ENCODE measurements at regions not wholly inside any gene's neighbourhood (a gene's known extent, or its start where the extent isn't known, plus 50 kb on each side); places are given as distances from the start of the nearest gene placed in this dataset.

GRCh38 chr1:104726917-104727316 lies 977.2 kb downstream of the AMY1C start (continued):
- TF ChIP-seq HBP1 (CRISPR knock-in tag; IDR thresholded peaks at IDR 0.05; ENCODE audit: low read depth) (no peak), SNRNP70 (IDR thresholded peaks at IDR 0.05; ENCODE audit: low read depth, low read length) (no peak), TOPORS (CRISPR knock-in tag; IDR thresholded peaks at IDR 0.05) (no peak), E2F5 (CRISPR knock-in tag; conservative IDR thresholded peaks at IDR 0.05) (no peak), MTA3 (CRISPR knock-in tag; IDR thresholded peaks at IDR 0.05) (no peak)

- H2AFZ ChIP-seq (ENCODE audit: low read length): no peak overlapping the region
- H3K4me2 ChIP-seq (ENCODE audit: low read depth, low read length): no peak overlapping the region
- no TSS peak for BruUV-seq (replicated peaks)
- H4K20me1 ChIP-seq (ENCODE audit: insufficient read depth, low read length): no peaks in the 10 kb centered on the region
- no peak overlapping the region for H3K4me3 ChIP-seq (replicated peaks in 1 of 3; ENCODE audit: insufficient read depth in 1 of 3, low read depth in 2 of 3, low read length in 3 of 3)
- ChIA-PET CTCF (ENCODE audit: low intra/inter-chr PET ratio, low total read pairs) (no interaction called here), POLR2A (no interaction called here)
- intact Hi-C loops (cut with micrococcal nuclease; ENCODE audit: unreplicated experiment) (no loop called here), in situ Hi-C loops (cut with HindIII; ENCODE audit: extremely low pct_ligation_motif_present, low pct_unique_long_range_greater_than_20kb) (no loop called here)
- ATAC-seq: no peak
- no peaks in the 10 kb centered on the region for H3K9me3 ChIP-seq (ENCODE audit: low read length)
- H3K4me1 ChIP-seq (ENCODE audit: insufficient read depth, low read length): no peaks in the 10 kb centered on the region
- FAIRE-seq: no peak
- no peaks in the 10 kb centered on the region for H3K79me2 ChIP-seq (ENCODE audit: insufficient read depth, low read length)
- no peak overlapping the region for H3K9ac ChIP-seq (ENCODE audit: insufficient read depth, low read depth, low read length)
- H3K36me3 ChIP-seq (replicated peaks in 1 of 2; ENCODE audit: control insufficient read depth in 1 of 2, insufficient read depth in 2 of 2, low read length in 2 of 2): no peaks in the 10 kb centered on the region
- H3K27ac ChIP-seq (ENCODE audit: extremely low read length, insufficient read depth, low read length): no peak overlapping the region
- H3K27me3 ChIP-seq (ENCODE audit: control insufficient read depth in 1 of 2, insufficient read depth in 2 of 2, low read length in 2 of 2): no peaks in the 10 kb centered on the region; a peak in 1 of 5 replicates
- WGBS (ENCODE audit: low lambda C conversion rate): 33% methylated on average over 1 of the region's 1 CpG
- DNase-seq (ENCODE audit: low spot score): no peak
- no peak for TF ChIP-seq NFE2 (CRISPR knock-in tag; IDR thresholded peaks at IDR 0.05)
- no peak for TF ChIP-seq ZNF101 (CRISPR knock-in tag; IDR thresholded peaks at IDR 0.05; ENCODE audit: borderline replicate concordance, low read depth)
- no peak for TF ChIP-seq MED8 (CRISPR knock-in tag; IDR thresholded peaks at IDR 0.05; ENCODE audit: insufficient replicate concordance)
- no peak for TF ChIP-seq ATF2 (CRISPR knock-in tag; IDR thresholded peaks at IDR 0.05)
- no peak for TF ChIP-seq SPEN (CRISPR knock-in tag; IDR thresholded peaks at IDR 0.05; ENCODE audit: low read depth)
- no peak for TF ChIP-seq HNRNPLL (IDR thresholded peaks at IDR 0.05; ENCODE audit: low read depth, low read length, poor library complexity, severe bottlenecking)
- TF ChIP-seq FOSL2 (CRISPR knock-in tag; IDR thresholded peaks at IDR 0.05): no peak
- TF ChIP-seq PRDM4 (CRISPR knock-in tag; IDR thresholded peaks at IDR 0.05; ENCODE audit: borderline replicate concordance): no peak
- no peak for TF ChIP-seq MYC (CRISPR knock-in tag; IDR thresholded peaks at IDR 0.05; ENCODE audit: borderline replicate concordance)
- no peak for TF ChIP-seq ZSCAN5A (CRISPR knock-in tag; IDR thresholded peaks at IDR 0.05; ENCODE audit: borderline replicate concordance)
These were observed 984.2 kb downstream of the AMY1C start for GRCh38 chr1:104733866-104734265.
